Uterus (tissue), 2 donors: ENCODE measurements at regions not wholly inside any gene's neighbourhood (a gene's known extent, or its start where the extent isn't known, plus 50 kb on each side); places are given as distances from the start of the nearest gene placed in this dataset.

Source experiments
- CTCF ChIP-seq, 4 experiments: fragments of 200-600 bp in 2 of 4; fragments of 450-650 bp in 2 of 4; sonication (generic) in 2 of 4; IDR thresholded peaks; one replicate each; pipeline ENCODE4 v1.5.1; 2016 to 2019; ENCODE audit warnings: antibody characterized with exemption in 4 of 4, mild to moderate bottlenecking in 2 of 4, moderate library complexity in 1 of 4
- POLR2A ChIP-seq, 2 donors: fragments of 450-650 bp; IDR thresholded peaks; one replicate each; pipeline ENCODE4 v1.6.1; 2016; ENCODE audit warnings: antibody characterized with exemption in 2 of 2, mild to moderate bottlenecking in 1 of 2, moderate library complexity in 1 of 2

- TF ChIP-seq POLR2A (IDR thresholded peaks at IDR 0.05): no peak
- no peak for TF ChIP-seq CTCF (IDR thresholded peaks at IDR 0.05)
These were observed 126.6 kb downstream of the EMX2 start for GRCh38 chr10:117669122-117669521.
